Transverse colon (tissue), 4 donors: ENCODE measurements at regions not wholly inside any gene's neighbourhood (a gene's known extent, or its start where the extent isn't known, plus 50 kb on each side); places are given as distances from the start of the nearest gene placed in this dataset.
"Not testable (repeated sequence)": the region's sequence is repeated elsewhere in the genome, so short reads cannot be mapped to it uniquely, and the experiment has no call there.

ENCODE experiments used
- DNase-seq: peaks from one replicate; pipeline ENCODE4 v3.0.0-alpha.2; 2019
- H3K27ac ChIP-seq, 4 donors: fragments of 200-600 bp; sonication (generic); 2 replicates each; pipeline ENCODE4 v1.5.1; 2016 to 2018; ENCODE audit warnings: inconsistent platforms in 4 of 4
- H3K27me3 ChIP-seq: fragments of 200-600 bp; sonication (generic); 2 replicates; pipeline ENCODE4 v1.5.1; 2017; ENCODE audit warnings: inconsistent platforms
- H3K36me3 ChIP-seq, 4 donors: fragments of 200-600 bp; sonication (generic); 2 replicates each; pipeline ENCODE4 v1.5.1; 2017 to 2019; ENCODE audit warnings: inconsistent platforms in 4 of 4
- H3K4me1 ChIP-seq, 4 donors: fragments of 200-600 bp; sonication (generic); 2 replicates each; pipeline ENCODE4 v1.5.1; 2017 to 2020; ENCODE audit warnings: inconsistent platforms in 4 of 4
- H3K4me3 ChIP-seq, 4 donors: fragments of 200-600 bp; sonication (generic); 1 replicate in 1 of 4; 2 replicates in 3 of 4; pipeline versions ENCODE4 v1.5.1 to v1.6.1; 2017 to 2019; ENCODE audit warnings: inconsistent platforms in 4 of 4
- H3K9me3 ChIP-seq, 2 donors: fragments of 200-600 bp; sonication (generic); 2 replicates each; pipeline ENCODE4 v1.5.1; 2017 to 2019; ENCODE audit warnings: inconsistent platforms in 2 of 2
- EP300 ChIP-seq: sonication (generic); formaldehyde crosslinking; IDR thresholded peaks from one replicate; pipeline ENCODE4 v1.6.1; 2017; ENCODE audit warnings: antibody characterized with exemption, low read depth
- POLR2A ChIP-seq: fragments of 450-650 bp; IDR thresholded peaks from one replicate; pipeline ENCODE4 v1.6.1; 2016; ENCODE audit warnings: antibody characterized with exemption, mild to moderate bottlenecking, moderate library complexity
- POLR2AphosphoS5 ChIP-seq, 3 donors: sonication (generic); formaldehyde crosslinking; IDR thresholded peaks; one replicate each; pipeline ENCODE4 v1.6.1; 2016; ENCODE audit warnings: antibody characterized with exemption in 3 of 3
- WGBS, 2 donors: methylation state at CpG; one replicate each; pipeline ENCODE4 v1.1.5; 2018; ENCODE audit warnings: low coverage in 1 of 2; 5-methylcytosine and 5-hydroxymethylcytosine counted together
- in situ Hi-C, 4 donors: fragments of 200-750 bp; cut with MboI; loops; one replicate each; pipeline versions ENCODE4 v1.15.0 to v1.15.1; 2017; ENCODE audit warnings: low sequenced_read_pairs in 3 of 4, low pct_ligation_motif_present in 1 of 4, low pct_unique_long_range_greater_than_20kb in 1 of 4
- intact Hi-C: fragments of 100-400 bp; cut with DNase I; formaldehyde crosslinking; loops from one replicate; pipeline ENCODE4 v1.15.1; 2023; ENCODE audit warnings: low total_unique reads
- TF ChIP-seq, protein P1 (sequence below), 5 experiments: fragments of 200-600 bp in 3 of 5; fragments of 450-650 bp in 2 of 5; sonication (generic) in 3 of 5; IDR thresholded peaks; 1 replicate in 2 of 5; 2 replicates in 3 of 5; pipeline ENCODE4 v1.5.1; 2016 to 2017; ENCODE audit warnings: antibody characterized with exemption in 5 of 5, inconsistent platforms in 3 of 5, mild to moderate bottlenecking in 2 of 5, moderate library complexity in 1 of 5

DNA sequence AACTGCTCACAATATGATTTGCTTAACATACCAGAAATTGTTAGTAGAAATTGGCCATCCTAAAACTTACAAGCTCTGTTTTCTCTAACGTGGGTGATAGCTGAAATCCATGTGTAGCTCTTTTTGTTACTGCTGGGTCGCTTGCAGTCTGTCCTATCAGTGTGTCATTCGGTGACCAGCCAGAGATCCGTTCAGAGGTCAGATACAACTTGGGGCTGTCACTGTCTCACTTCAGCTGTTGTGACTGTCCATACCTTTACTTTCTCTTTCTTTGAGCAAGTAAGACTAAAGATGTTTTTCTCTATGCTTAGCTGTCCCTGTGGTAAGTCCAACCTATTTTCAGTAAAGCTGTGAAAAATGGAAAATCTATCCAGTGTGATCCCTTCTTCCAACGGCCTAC lies 282.9 kb upstream of the KCNH7 start:
- H3K27ac ChIP-seq: no peak overlapping the region
- intact Hi-C loops (no loop called here), in situ Hi-C loops (no loop called here)
- no peaks in the 10 kb centered on the region for H3K36me3 ChIP-seq
- no peaks in the 10 kb centered on the region for H3K9me3 ChIP-seq
- peaks cover 3% of the 10 kb centered on the region for H3K27me3 ChIP-seq
- 20 to 53% methylated on average over 3 to 5 of the region's 5 CpGs for WGBS, 2 donors
- DNase-seq: no peak
- H3K4me1 ChIP-seq: no peaks in the 10 kb centered on the region
- H3K4me3 ChIP-seq: no peak overlapping the region
- TF ChIP-seq, protein P1, sequence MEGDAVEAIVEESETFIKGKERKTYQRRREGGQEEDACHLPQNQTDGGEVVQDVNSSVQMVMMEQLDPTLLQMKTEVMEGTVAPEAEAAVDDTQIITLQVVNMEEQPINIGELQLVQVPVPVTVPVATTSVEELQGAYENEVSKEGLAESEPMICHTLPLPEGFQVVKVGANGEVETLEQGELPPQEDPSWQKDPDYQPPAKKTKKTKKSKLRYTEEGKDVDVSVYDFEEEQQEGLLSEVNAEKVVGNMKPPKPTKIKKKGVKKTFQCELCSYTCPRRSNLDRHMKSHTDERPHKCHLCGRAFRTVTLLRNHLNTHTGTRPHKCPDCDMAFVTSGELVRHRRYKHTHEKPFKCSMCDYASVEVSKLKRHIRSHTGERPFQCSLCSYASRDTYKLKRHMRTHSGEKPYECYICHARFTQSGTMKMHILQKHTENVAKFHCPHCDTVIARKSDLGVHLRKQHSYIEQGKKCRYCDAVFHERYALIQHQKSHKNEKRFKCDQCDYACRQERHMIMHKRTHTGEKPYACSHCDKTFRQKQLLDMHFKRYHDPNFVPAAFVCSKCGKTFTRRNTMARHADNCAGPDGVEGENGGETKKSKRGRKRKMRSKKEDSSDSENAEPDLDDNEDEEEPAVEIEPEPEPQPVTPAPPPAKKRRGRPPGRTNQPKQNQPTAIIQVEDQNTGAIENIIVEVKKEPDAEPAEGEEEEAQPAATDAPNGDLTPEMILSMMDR (IDR thresholded peaks at IDR 0.05): no peak
- TF ChIP-seq POLR2A (no peak), POLR2AphosphoS5 (IDR thresholded peaks at IDR 0.05) (no peak), EP300 (no peak)

DNA sequence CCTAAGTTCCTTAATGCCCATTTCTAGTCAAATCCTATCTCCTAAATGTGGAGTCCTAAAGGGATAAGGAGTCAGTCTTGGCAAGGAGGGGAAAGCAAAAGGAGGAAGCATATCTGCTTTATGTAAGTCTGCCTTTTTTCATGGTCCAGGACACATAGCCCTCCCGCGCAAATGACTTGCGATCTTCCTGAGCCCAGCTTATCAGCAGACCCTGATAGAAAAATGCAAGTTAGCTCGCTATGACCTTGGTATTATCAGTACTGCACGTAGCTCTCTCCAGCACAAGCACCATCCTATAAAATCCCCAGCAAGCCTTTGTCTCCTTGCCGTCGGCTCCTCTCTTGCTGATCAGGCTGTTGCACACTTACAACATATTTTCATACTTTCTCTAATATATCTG lies 281.4 kb upstream of the KCNH7 start:
- DNase-seq: no peak
- TF ChIP-seq POLR2A (no peak), EP300 (no peak), POLR2AphosphoS5 (IDR thresholded peaks at IDR 0.05) (no peak)
- TF ChIP-seq, protein P1 (IDR thresholded peaks at IDR 0.05): no peak
- H3K27me3 ChIP-seq: peaks cover 3% of the 10 kb centered on the region
- H3K4me3 ChIP-seq: no peak overlapping the region
- WGBS, 2 donors: 21 to 42% methylated on average over 2 to 7 of the region's 7 CpGs
- intact Hi-C loops (no loop called here), in situ Hi-C loops (no loop called here)
- H3K36me3 ChIP-seq: no peaks in the 10 kb centered on the region
- no peak overlapping the region for H3K27ac ChIP-seq
- no peaks in the 10 kb centered on the region for H3K9me3 ChIP-seq
- H3K4me1 ChIP-seq: no peaks in the 10 kb centered on the region

DNA sequence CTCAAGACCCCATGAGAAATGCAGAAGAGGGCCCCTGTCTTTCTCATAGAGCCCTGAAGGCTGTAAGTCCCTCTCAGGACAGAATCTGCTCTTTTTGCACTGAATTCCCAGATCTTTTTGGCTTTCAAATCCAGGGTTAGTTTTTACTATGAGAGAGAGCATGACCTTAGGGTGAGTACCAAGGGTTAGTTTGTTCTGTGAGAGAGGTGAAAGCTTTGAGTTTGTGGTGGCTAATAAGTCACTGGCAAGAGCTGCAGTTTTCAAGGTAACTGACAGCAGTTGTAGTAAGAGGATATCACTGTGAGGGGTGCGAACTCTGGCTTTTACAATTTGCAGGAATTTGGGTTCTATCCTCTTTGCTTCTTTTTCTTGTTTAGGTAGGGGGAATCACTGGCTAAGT lies 248.4 kb upstream of the KCNH7 start:
- no peak for DNase-seq

DNA sequence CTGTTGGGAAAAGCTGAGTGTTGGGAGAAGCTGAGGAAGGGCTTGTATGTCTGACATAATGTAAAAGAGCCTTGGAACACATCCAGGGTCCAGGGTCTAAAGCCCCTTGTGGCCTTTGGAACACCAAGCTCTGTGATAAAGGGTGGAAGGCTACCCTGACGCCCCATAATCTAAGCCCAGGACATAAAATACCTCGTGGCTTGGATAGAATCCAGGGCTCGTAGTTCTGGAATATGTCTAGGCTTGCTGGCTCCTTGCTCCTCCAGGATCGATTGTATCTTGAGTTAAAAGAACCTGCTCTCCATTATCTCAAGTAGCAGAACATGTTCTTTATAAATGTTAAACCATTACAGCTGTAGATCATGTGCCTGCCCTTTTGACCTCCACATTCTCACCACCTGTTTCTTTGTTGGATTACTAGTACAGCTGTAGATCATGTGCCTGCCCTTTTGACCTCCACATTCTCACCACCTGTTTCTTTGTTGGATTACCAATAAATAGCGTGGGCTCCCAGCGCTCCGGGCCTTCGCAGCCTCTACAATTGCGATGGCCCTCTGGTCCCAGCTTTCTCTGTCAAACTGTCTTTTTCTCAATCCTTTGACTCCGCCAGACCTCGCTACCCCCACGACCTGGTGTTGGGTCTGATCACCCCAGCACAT lies 246.9 kb upstream of the KCNH7 start:
- DNase-seq, in situ Hi-C loops, H3K4me3 ChIP-seq, H3K27me3 ChIP-seq, H3K9me3 ChIP-seq, H3K27ac ChIP-seq, H3K4me1 ChIP-seq, intact Hi-C loops, H3K36me3 ChIP-seq: not testable (repeated sequence)
- 62 to 68% methylated on average over 9 to 12 of the region's 12 CpGs for WGBS, 2 donors

More for the DNA sequence above, 248.4 kb upstream of the KCNH7 start:
- H3K4me1 ChIP-seq: no peaks in the 10 kb centered on the region
- no peaks in the 10 kb centered on the region for H3K27me3 ChIP-seq
- no peaks in the 10 kb centered on the region for H3K36me3 ChIP-seq
- intact Hi-C loops (no loop called here), in situ Hi-C loops (no loop called here)
- no peak overlapping the region for H3K27ac ChIP-seq
- 86 to 100% methylated on average over 1 of the region's 1 CpG for WGBS, 2 donors
- no peaks in the 10 kb centered on the region for H3K9me3 ChIP-seq
- TF ChIP-seq, protein P1 (IDR thresholded peaks at IDR 0.05): no peak
- TF ChIP-seq EP300 (no peak), POLR2AphosphoS5 (IDR thresholded peaks at IDR 0.05) (no peak), POLR2A (no peak)
- no peak overlapping the region for H3K4me3 ChIP-seq

DNA sequence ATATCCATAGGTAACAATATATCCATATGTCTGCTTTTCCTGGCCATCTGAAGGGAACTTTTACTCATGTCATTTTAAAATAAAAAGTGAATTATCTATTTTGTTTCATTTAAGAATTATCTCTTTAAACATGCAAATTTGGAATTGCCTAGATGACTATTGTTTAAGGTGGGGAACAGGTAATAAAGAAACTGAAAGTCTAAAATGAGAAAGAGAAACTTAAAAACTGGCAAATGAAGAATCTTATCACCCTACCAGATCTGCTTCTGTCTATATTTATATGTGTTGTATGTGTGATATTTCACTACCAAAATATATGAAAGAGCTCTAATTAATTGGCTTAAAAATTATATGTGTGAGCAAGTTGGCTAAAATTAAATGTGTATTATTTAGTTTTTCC lies 243.2 kb upstream of the KCNH7 start:
- Histone ChIP-seq H3K4me1 (no peaks in the 10 kb centered on the region), H3K9me3 (no peaks in the 10 kb centered on the region), H3K27me3 (no peaks in the 10 kb centered on the region), H3K27ac (no peak overlapping the region), H3K36me3 (no peaks in the 10 kb centered on the region), H3K4me3 (no peak overlapping the region)
- TF ChIP-seq, protein P1 (IDR thresholded peaks at IDR 0.05): no peak
- no peak for TF ChIP-seq POLR2A
- no peak for TF ChIP-seq EP300
- TF ChIP-seq POLR2AphosphoS5 (IDR thresholded peaks at IDR 0.05): no peak
- in situ Hi-C loops: no loop called here
- no peak for DNase-seq
- intact Hi-C loops: no loop called here
